H1 (cell line): ENCODE measurements at regions not wholly inside any gene's neighbourhood (a gene's known extent, or its start where the extent isn't known, plus 50 kb on each side); places are given as distances from the start of the nearest gene placed in this dataset.

ENCODE experiments used
- CTCF ChIA-PET: fragments of 300-600 bp; sonication (Branson Sonifier 250); formaldehyde crosslinking; loops from one replicate; lab custom pipeline; 2021; ENCODE audit not compliant: partially characterized antibody; lab: Charles Lee
- POLR2A ChIA-PET: fragments of 300-600 bp; sonication (Branson Sonifier 250); formaldehyde crosslinking; loops from one replicate; lab custom pipeline; 2021; ENCODE audit warnings: inconsistent platforms; ENCODE audit not compliant: partially characterized antibody; lab: Charles Lee
- DNase-seq, 2 experiments: peaks; one replicate each; pipeline versions ENCODE4 v3.0.0 to v3.0.0-alpha.2; 2010 to 2022; ENCODE audit warnings: low spot score in 2 of 2, low read depth in 1 of 2, mixed read lengths in 1 of 2
- FAIRE-seq: peaks from 2 replicates; lab custom pipeline; 2011; peaks lifted over from hg19 to GRCh38; lab: Jason Lieb, UNC
- H2AFZ ChIP-seq: 2 replicates; pipeline ENCODE4 v1.8.1; 2012; ENCODE audit warnings: low read length, inconsistent platforms
- H2AK5ac ChIP-seq: 2 replicates; pipeline ENCODE4 v1.6.1; 2013; ENCODE audit warnings: low read depth, low read length
- H2BK120ac ChIP-seq: replicated peaks from 2 replicates; pipeline ENCODE3; 2013; ENCODE audit warnings: low read depth, low read length, inconsistent platforms
- H2BK12ac ChIP-seq: 2 replicates; pipeline ENCODE4 v1.6.1; 2013; ENCODE audit warnings: low read depth, low read length
- H2BK15ac ChIP-seq: 2 replicates; pipeline ENCODE4 v1.6.1; 2013; ENCODE audit warnings: low read length
- H2BK20ac ChIP-seq: 2 replicates; pipeline ENCODE4 v1.6.1; 2013; ENCODE audit warnings: low read length
- H2BK5ac ChIP-seq: 2 replicates; pipeline ENCODE4 v1.6.1; 2013; ENCODE audit warnings: low read depth, low read length
- H3K14ac ChIP-seq: 2 replicates; pipeline ENCODE4 v1.6.1; 2013; ENCODE audit warnings: inconsistent platforms; ENCODE audit not compliant: insufficient read length
- H3K18ac ChIP-seq: 2 replicates; pipeline ENCODE4 v1.6.1; 2013; ENCODE audit warnings: low read length; ENCODE audit errors: extremely low read depth
- H3K23ac ChIP-seq: 2 replicates; pipeline ENCODE4 v1.6.1; 2013; ENCODE audit warnings: inconsistent platforms; ENCODE audit not compliant: insufficient read length
- H3K23me2 ChIP-seq: 2 replicates; pipeline ENCODE4 v1.6.1; 2013; ENCODE audit warnings: low read depth, low read length
- H3K27ac ChIP-seq: 2 replicates; pipeline ENCODE4 v1.6.1; 2011; ENCODE audit warnings: low read depth, low read length, inconsistent platforms
- H3K27me3 ChIP-seq, 4 experiments: replicated peaks in 1 of 4; 1 replicate in 1 of 4; 2 replicates in 3 of 4; pipeline versions ENCODE4 v1.6.1 to v1.8.1; 2011 to 2013; ENCODE audit warnings: low read length in 3 of 4, mild to moderate bottlenecking in 3 of 4, inconsistent platforms in 2 of 4, mixed read lengths in 2 of 4, moderate library complexity in 1 of 4; ENCODE audit not compliant: control insufficient read depth in 3 of 4, insufficient read depth in 3 of 4; ENCODE audit errors: extremely low read depth in 1 of 4
- H3K36me3 ChIP-seq, 4 experiments: 2 replicates each; pipeline versions ENCODE4 v1.6.1 to v1.8.1; 2011 to 2013; ENCODE audit warnings: mild to moderate bottlenecking in 4 of 4, low read length in 3 of 4, moderate library complexity in 2 of 4, control low read depth in 1 of 4, inconsistent platforms in 1 of 4; ENCODE audit not compliant: insufficient read depth in 4 of 4, control insufficient read depth in 2 of 4
- H3K4ac ChIP-seq: replicated peaks from 2 replicates; pipeline ENCODE3; 2013; ENCODE audit warnings: low read length, low read depth, mixed read lengths, inconsistent platforms; ENCODE audit not compliant: insufficient read length
- H3K4me1 ChIP-seq, 4 experiments: replicated peaks in 1 of 4; 1 replicate in 1 of 4; 2 replicates in 3 of 4; pipeline versions ENCODE4 v1.6.1 to v1.8.1; 2011 to 2013; ENCODE audit warnings: low read length in 3 of 4, inconsistent platforms in 2 of 4, mixed read lengths in 1 of 4; ENCODE audit not compliant: insufficient read depth in 4 of 4, control insufficient read depth in 3 of 4
- H3K4me2 ChIP-seq, 2 experiments: 2 replicates each; pipeline versions ENCODE4 v1.6.1 to v1.8.1; 2011 to 2013; ENCODE audit warnings: low read depth in 2 of 2, low read length in 2 of 2, control low read depth in 1 of 2, inconsistent platforms in 1 of 2, mild to moderate bottlenecking in 1 of 2; ENCODE audit not compliant: insufficient read depth in 1 of 2
- H3K4me3 ChIP-seq, 4 experiments: fragments of 200-600, 300-600 bp in 1 of 4; sonication (generic), shearing (Covaris generic), sonication (Bioruptor Twin) in 1 of 4; 2 replicates each; pipeline versions ENCODE4 v1.5.1 to v1.8.1; 2011 to 2016; ENCODE audit warnings: low read length in 4 of 4, low read depth in 3 of 4, control low read depth in 2 of 4, inconsistent platforms in 2 of 4, mild to moderate bottlenecking in 2 of 4, mixed read lengths in 1 of 4, moderate library complexity in 1 of 4; ENCODE audit not compliant: insufficient read depth in 2 of 4; ENCODE audit errors: extremely low read depth in 1 of 4
- H3K56ac ChIP-seq: replicated peaks from 2 replicates; pipeline ENCODE3; 2013; ENCODE audit warnings: low read depth, mild to moderate bottlenecking, mixed read lengths, low read length, inconsistent platforms; ENCODE audit not compliant: insufficient read length
- H3K79me1 ChIP-seq: 2 replicates; pipeline ENCODE4 v1.6.1; 2013; ENCODE audit warnings: low read depth, low read length, control low read depth
- H3K79me2 ChIP-seq, 2 experiments: 2 replicates each; pipeline versions ENCODE4 v1.6.1 to v1.8.1; 2012 to 2013; ENCODE audit warnings: low read length in 2 of 2, mild to moderate bottlenecking in 2 of 2, inconsistent platforms in 1 of 2; ENCODE audit not compliant: insufficient read depth in 2 of 2, control insufficient read depth in 1 of 2
- H3K9ac ChIP-seq, 4 experiments: replicated peaks in 1 of 4; 1 replicate in 1 of 4; 2 replicates in 3 of 4; pipeline versions ENCODE4 v1.6.1 to v1.8.1; 2011 to 2013; ENCODE audit warnings: low read depth in 3 of 4, low read length in 3 of 4, control low read depth in 2 of 4, mild to moderate bottlenecking in 2 of 4, moderate library complexity in 2 of 4, inconsistent platforms in 1 of 4; ENCODE audit errors: extremely low read depth in 1 of 4
- H3K9me3 ChIP-seq, 2 experiments: 2 replicates each; pipeline versions ENCODE4 v1.6.1 to v1.8.1; 2012 to 2013; ENCODE audit warnings: mild to moderate bottlenecking in 2 of 2, moderate library complexity in 2 of 2, control low read depth in 1 of 2, inconsistent platforms in 1 of 2, low read depth in 1 of 2, low read length in 1 of 2, mixed read lengths in 1 of 2; ENCODE audit not compliant: insufficient read depth in 2 of 2
- H4K20me1 ChIP-seq, 2 experiments: replicated peaks in 1 of 2; 2 replicates each; pipeline versions ENCODE3 to v1.8.1; 2011 to 2013; ENCODE audit warnings: inconsistent platforms in 2 of 2, low read length in 2 of 2, mild to moderate bottlenecking in 1 of 2; ENCODE audit not compliant: insufficient read depth in 2 of 2, control insufficient read depth in 1 of 2
- H4K5ac ChIP-seq: 2 replicates; pipeline ENCODE4 v1.6.1; 2013; ENCODE audit warnings: low read length, low read depth, mixed read lengths, inconsistent platforms; ENCODE audit not compliant: insufficient read length
- H4K8ac ChIP-seq: 2 replicates; pipeline ENCODE4 v1.8.0; 2013; ENCODE audit warnings: mild to moderate bottlenecking, moderate library complexity, low read length, inconsistent platforms; ENCODE audit not compliant: insufficient read depth; ENCODE audit errors: extremely low read depth
- H4K91ac ChIP-seq: replicated peaks from 2 replicates; pipeline ENCODE3; 2013; ENCODE audit warnings: low read length, mixed read lengths, inconsistent platforms; ENCODE audit not compliant: insufficient read length
- BACH1 ChIP-seq: IDR thresholded peaks from 2 replicates; pipeline ENCODE4 v1.6.1; 2012; ENCODE audit warnings: low read length, improper control_type of control experiment
- BCL11A ChIP-seq, 2 experiments: IDR thresholded peaks; one replicate each; pipeline ENCODE4 v1.6.1; 2011; ENCODE audit warnings: low read depth in 2 of 2, low read length in 2 of 2, mild to moderate bottlenecking in 2 of 2
- CBX8 ChIP-seq: fragments of 300-800, 300-1000 bp; sonication (generic); IDR thresholded peaks from 2 replicates; pipeline ENCODE4 v1.7.1; 2016; ENCODE audit warnings: low read depth, low read length, borderline replicate concordance
- CREB1 ChIP-seq: IDR thresholded peaks from 2 replicates; pipeline ENCODE4 v1.6.1; 2012; ENCODE audit warnings: inconsistent platforms
- CTCF ChIP-seq, 3 experiments: IDR thresholded peaks; 1 replicate in 2 of 3; 2 replicates in 1 of 3; pipeline versions ENCODE4 v1.5.1 to v1.6.1; 2011; ENCODE audit warnings: low read length in 3 of 3, mild to moderate bottlenecking in 3 of 3, inconsistent platforms in 2 of 3, low read depth in 1 of 3, moderate library complexity in 1 of 3; ENCODE audit not compliant: insufficient read depth in 1 of 3; ENCODE audit errors: control extremely low read depth in 1 of 3
- E2F6 ChIP-seq: IDR thresholded peaks from 2 replicates; pipeline ENCODE4 v1.6.1; 2012; ENCODE audit warnings: inconsistent platforms
- KDM5A ChIP-seq: fragments of 200-600 bp; IDR thresholded peaks from 2 replicates; pipeline ENCODE4 v1.7.1; 2012; ENCODE audit warnings: mild to moderate bottlenecking, low read length, inconsistent platforms, mixed read lengths
- NRF1 ChIP-seq: IDR thresholded peaks from 2 replicates; pipeline ENCODE4 v1.6.1; 2011; ENCODE audit warnings: mild to moderate bottlenecking, low read depth, low read length, improper control_type of control experiment
- RFX5 ChIP-seq: IDR thresholded peaks from 2 replicates; pipeline ENCODE4 v1.6.1; 2011; ENCODE audit warnings: low read depth, low read length, improper control_type of control experiment, borderline replicate concordance
- SIN3A ChIP-seq, 2 experiments: IDR thresholded peaks in 1 of 2; conservative IDR thresholded peaks in 1 of 2; 2 replicates each; pipeline ENCODE4 v1.6.1; 2011 to 2012; ENCODE audit warnings: low read length in 2 of 2, improper control_type of control experiment in 1 of 2, low read depth in 1 of 2, mild to moderate bottlenecking in 1 of 2
- TAF1 ChIP-seq: IDR thresholded peaks from 2 replicates; pipeline ENCODE4 v1.6.1; 2011; ENCODE audit warnings: mild to moderate bottlenecking, low read depth, low read length
- TBP ChIP-seq: IDR thresholded peaks from 2 replicates; pipeline ENCODE4 v1.6.1; 2011; ENCODE audit warnings: low read depth, low read length, improper control_type of control experiment
- TEAD4 ChIP-seq: IDR thresholded peaks from 2 replicates; pipeline ENCODE4 v1.6.1; 2012; ENCODE audit warnings: low read depth, low read length, inconsistent platforms, mixed read lengths
- WGBS, 2 experiments: shearing (Covaris generic) in 1 of 2; methylation state at CpG; one replicate each; pipeline versions ENCODE4 v1.1.6 to v1.1.7; 2013 to 2015; ENCODE audit warnings: low lambda C conversion rate in 2 of 2, mixed read lengths in 2 of 2, inconsistent platforms in 1 of 2, low coverage in 1 of 2, missing lambda C conversion rate in 1 of 2; ENCODE audit not compliant: insufficient replicate concordance in 2 of 2, insufficient coverage in 1 of 2, insufficient read length in 1 of 2; ENCODE audit errors: extremely low coverage in 1 of 2, missing lambda C conversion rate in 1 of 2; 5-methylcytosine and 5-hydroxymethylcytosine counted together

GRCh38 chr4:181364504-181364903, 878.7 kb upstream of the TENM3 start:
- Histone ChIP-seq H4K91ac (no peak overlapping the region), H3K79me1 (no peaks in the 10 kb centered on the region), H2AFZ (no peak overlapping the region), H2BK20ac (no peak overlapping the region), H2BK5ac (no peak overlapping the region), H3K79me2 (no peaks in the 10 kb centered on the region), H3K4ac (no peak overlapping the region), H3K23me2 (no peaks in the 10 kb centered on the region), H3K18ac (no peak overlapping the region), H3K14ac (no peak overlapping the region), H3K9ac (no peak overlapping the region), H3K36me3 (no peaks in the 10 kb centered on the region), H3K4me3 (no peak overlapping the region), H3K9me3 (no peaks in the 10 kb centered on the region), H3K4me2 (no peak overlapping the region), H3K4me1 (no peaks in the 10 kb centered on the region), H2BK15ac (no peak overlapping the region), H2BK12ac (no peak overlapping the region), H4K20me1 (no peaks in the 10 kb centered on the region), H3K27me3 (no peaks in the 10 kb centered on the region), H4K8ac (no peak overlapping the region), H3K27ac (no peak overlapping the region), H2AK5ac (no peak overlapping the region), H3K56ac (no peak overlapping the region), H4K5ac (no peak overlapping the region), H2BK120ac (no peak overlapping the region), H3K23ac (no peak overlapping the region)
- ChIA-PET CTCF (interaction anchor here (0.7 to 1.9 kb wide), 2 partner anchors 63 to 164 kb away, joined by 3 to 5 read pairs; no protein-coding TSS in a partner anchor), POLR2A (no interaction called here)
- DNase-seq (no peak), FAIRE-seq (no peak)
- WGBS, 2 experiments, result 90% methylated on average over 4 of the region's 4 CpGs; no CpG with 5 or more reads in 1 of the 2 experiments
- TF ChIP-seq BCL11A (IDR thresholded peaks at IDR 0.05; ENCODE audit: low read depth in 2 of 2, low read length in 2 of 2), result no peak
- no peak for TF ChIP-seq NRF1
- no peak for TF ChIP-seq TEAD4
- no peak for TF ChIP-seq TAF1
- TF ChIP-seq BACH1, result no peak
- TF ChIP-seq CBX8, result no peak
- TF ChIP-seq E2F6, result no peak
- no peak for TF ChIP-seq KDM5A
- TF ChIP-seq TBP, result no peak
- no peak for TF ChIP-seq CREB1
- no peak for TF ChIP-seq RFX5
- TF ChIP-seq SIN3A (conservative IDR thresholded peaks at IDR 0.05 in 1 of 2, IDR thresholded peaks at IDR 0.05 in 1 of 2; ENCODE audit: low read depth in 1 of 2, low read length in 2 of 2), result no peak
- no peak for TF ChIP-seq CTCF (IDR thresholded peaks at IDR 0.05; ENCODE audit: control extremely low read depth in 1 of 3, insufficient read depth in 1 of 3, low read depth in 1 of 3, low read length in 3 of 3)
